Breast epithelium (tissue), 3 donors: ENCODE measurements at regions not wholly inside any gene's neighbourhood (a gene's known extent, or its start where the extent isn't known, plus 50 kb on each side); places are given as distances from the start of the nearest gene placed in this dataset.

Experiments
- POLR2A ChIP-seq: fragments of 450-650 bp; IDR thresholded peaks from one replicate; pipeline ENCODE4 v1.6.1; 2016; ENCODE audit warnings: antibody characterized with exemption, mild to moderate bottlenecking, moderate library complexity
- POLR2AphosphoS5 ChIP-seq, 3 donors: sonication (generic); formaldehyde crosslinking; IDR thresholded peaks; one replicate each; pipeline ENCODE4 v1.6.1; 2017; ENCODE audit warnings: antibody characterized with exemption in 3 of 3
- TF ChIP-seq, protein P1 (sequence below), 3 donors: fragments of 450-650 bp; IDR thresholded peaks; one replicate each; pipeline ENCODE4 v1.5.1; 2016 to 2017; ENCODE audit warnings: antibody characterized with exemption in 3 of 3, mild to moderate bottlenecking in 3 of 3, moderate library complexity in 3 of 3

DNA sequence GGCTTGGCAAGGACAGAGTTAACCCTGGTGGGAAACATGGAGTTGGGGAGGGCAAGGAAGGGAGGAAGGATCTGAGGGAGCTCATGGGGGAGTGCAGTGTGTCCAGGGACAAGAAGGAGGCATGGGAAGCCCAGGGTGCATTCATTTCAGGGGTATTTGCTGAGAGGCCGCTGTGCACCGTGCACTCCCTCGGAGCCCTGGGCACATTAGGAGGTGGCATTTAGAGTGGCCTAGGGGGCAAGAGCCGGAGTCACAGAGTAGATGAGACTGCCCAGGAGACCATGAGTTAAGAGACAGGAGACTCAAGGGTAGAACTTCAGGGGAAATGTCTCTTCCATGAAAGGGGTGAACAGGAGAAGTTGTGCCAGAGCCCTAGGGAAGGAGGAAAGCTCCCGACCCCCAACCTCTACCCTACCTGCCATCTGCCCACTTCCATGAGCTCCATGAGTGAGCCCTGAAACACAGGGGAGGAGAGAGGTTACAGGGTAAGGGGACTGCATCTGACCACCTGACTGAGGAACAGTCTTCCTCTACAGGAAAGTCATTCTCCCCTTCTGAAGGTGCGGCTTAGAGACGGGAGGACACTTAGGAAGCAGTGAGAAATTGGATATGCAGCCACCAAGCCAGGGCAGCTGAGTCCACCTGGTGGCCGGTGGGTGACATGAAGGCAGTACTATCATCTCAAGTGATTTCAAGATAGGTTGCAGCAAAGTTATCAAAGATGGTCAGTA lies 58.5 kb upstream of the COPS8 start:
- TF ChIP-seq, protein P1, sequence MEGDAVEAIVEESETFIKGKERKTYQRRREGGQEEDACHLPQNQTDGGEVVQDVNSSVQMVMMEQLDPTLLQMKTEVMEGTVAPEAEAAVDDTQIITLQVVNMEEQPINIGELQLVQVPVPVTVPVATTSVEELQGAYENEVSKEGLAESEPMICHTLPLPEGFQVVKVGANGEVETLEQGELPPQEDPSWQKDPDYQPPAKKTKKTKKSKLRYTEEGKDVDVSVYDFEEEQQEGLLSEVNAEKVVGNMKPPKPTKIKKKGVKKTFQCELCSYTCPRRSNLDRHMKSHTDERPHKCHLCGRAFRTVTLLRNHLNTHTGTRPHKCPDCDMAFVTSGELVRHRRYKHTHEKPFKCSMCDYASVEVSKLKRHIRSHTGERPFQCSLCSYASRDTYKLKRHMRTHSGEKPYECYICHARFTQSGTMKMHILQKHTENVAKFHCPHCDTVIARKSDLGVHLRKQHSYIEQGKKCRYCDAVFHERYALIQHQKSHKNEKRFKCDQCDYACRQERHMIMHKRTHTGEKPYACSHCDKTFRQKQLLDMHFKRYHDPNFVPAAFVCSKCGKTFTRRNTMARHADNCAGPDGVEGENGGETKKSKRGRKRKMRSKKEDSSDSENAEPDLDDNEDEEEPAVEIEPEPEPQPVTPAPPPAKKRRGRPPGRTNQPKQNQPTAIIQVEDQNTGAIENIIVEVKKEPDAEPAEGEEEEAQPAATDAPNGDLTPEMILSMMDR (IDR thresholded peaks at IDR 0.05): peak; percentile 92 to 95 (median 93)
- no peak for TF ChIP-seq POLR2AphosphoS5 (IDR thresholded peaks at IDR 0.05)
- no peak for TF ChIP-seq POLR2A
